Activated naive CD4-positive, alpha-beta T cell treated with anti-CD3 and anti-CD28 coated beads, Interleukin-2, amount 50 U/mL, for 72 hours (primary cell): ENCODE measurements at regions not wholly inside any gene's neighbourhood (a gene's known extent, or its start where the extent isn't known, plus 50 kb on each side); places are given as distances from the start of the nearest gene placed in this dataset.

Experiments used
- ATAC-seq, 2 donors: fragments of 150-1000 bp; cut with Tn5 transposase; 2 replicates each; pipeline ENCODE4 v1.10.0; 2021; ENCODE audit warnings: mild to moderate bottlenecking in 2 of 2, moderate library complexity in 2 of 2
- DNase-seq, 2 donors: peaks; one replicate each; pipeline ENCODE4 v3.0.0; 2021 to 2022; ENCODE audit warnings: low spot score in 2 of 2
- H3K27ac Mint-ChIP-seq, 2 donors: one replicate each; pipeline ENCODE4 v1.8.0; 2022; ENCODE audit warnings: mild to moderate bottlenecking in 2 of 2, mixed read lengths in 2 of 2
- H3K36me3 Mint-ChIP-seq, 2 donors: one replicate each; pipeline ENCODE4 v1.8.0; 2022; ENCODE audit warnings: mixed read lengths in 2 of 2
- H3K9me3 Mint-ChIP-seq, 2 donors: one replicate each; pipeline ENCODE4 v1.8.0; 2022; ENCODE audit warnings: mixed read lengths in 2 of 2

- Mint-ChIP-seq H3K9me3 (no peaks in the 10 kb centered on the region), H3K36me3 (no peaks in the 10 kb centered on the region), H3K27ac (no peak overlapping the region)
- DNase-seq, result no peak
- ATAC-seq, result no peak
Observed at GRCh38 chr6:40192516-40192915, 258.3 kb upstream of the MOCS1 start.

GRCh38 chr6:40188931-40189330, 254.7 kb upstream of the MOCS1 start:
- H3K36me3 Mint-ChIP-seq, result peaks cover 2 to 9% of the 10 kb centered on the region in 2 donors

DNA sequence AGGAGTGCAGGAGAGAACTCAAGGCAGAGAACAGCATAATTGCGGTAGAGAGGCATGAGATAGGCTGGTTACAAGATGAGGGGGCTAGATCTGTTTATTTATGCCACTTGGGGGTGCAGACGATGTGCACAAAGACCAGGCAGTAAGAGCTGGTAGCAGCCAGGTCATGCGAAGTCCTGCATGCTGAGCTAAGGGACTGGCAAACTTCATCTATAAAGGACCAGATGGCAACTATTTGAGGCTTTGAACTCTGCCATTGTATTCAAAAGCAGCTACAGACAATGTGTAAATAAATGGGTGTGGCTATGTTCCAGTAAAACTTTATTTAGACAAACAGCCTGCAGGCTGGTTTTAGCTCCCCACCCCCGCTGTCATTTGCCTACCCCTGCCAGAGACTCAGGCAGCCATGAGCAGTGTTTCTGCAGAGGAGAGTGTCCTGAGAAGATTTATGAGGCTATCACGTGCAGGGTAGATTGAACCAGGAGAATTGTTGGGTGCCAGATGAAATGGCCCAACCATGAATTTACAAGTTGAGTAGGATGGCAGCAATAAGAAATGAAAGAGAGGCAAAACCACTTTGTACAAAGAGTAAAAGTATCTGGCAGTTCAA, 253.4 kb upstream of the MOCS1 start:
- peaks cover 18 to 21% of the 10 kb centered on the region in 2 donors for H3K9me3 Mint-ChIP-seq
- no peak overlapping the region for H3K27ac Mint-ChIP-seq
- ATAC-seq, result no peak
- no peak for DNase-seq
- peaks cover 13 to 20% of the 10 kb centered on the region in 2 donors for H3K36me3 Mint-ChIP-seq

More at GRCh38 chr6:40188931-40189330, 254.7 kb upstream of the MOCS1 start:
- DNase-seq (no peak), ATAC-seq (no peak)
- peaks cover 8% of the 10 kb centered on the region in 2 donors for H3K9me3 Mint-ChIP-seq
- no peak overlapping the region for H3K27ac Mint-ChIP-seq

- Mint-ChIP-seq H3K9me3 (peaks cover 18 to 25% of the 10 kb centered on the region in 2 donors), H3K36me3 (peaks cover 13 to 20% of the 10 kb centered on the region in 2 donors), H3K27ac (no peak overlapping the region)
- ATAC-seq (no peak), DNase-seq (no peak)
Observed at GRCh38 chr6:40185486-40185885, 251.2 kb upstream of the MOCS1 start.

- peaks cover 18 to 25% of the 10 kb centered on the region in 2 donors for H3K9me3 Mint-ChIP-seq
- ATAC-seq, result no peak
- H3K27ac Mint-ChIP-seq, result no peak overlapping the region
- no peak for DNase-seq
- H3K36me3 Mint-ChIP-seq, result peaks cover 13 to 20% of the 10 kb centered on the region in 2 donors
Observed at GRCh38 chr6:40183902-40184301, 249.6 kb upstream of the MOCS1 start.

GRCh38 chr6:40181367-40181766, 247.1 kb upstream of the MOCS1 start:
- peaks cover 23 to 25% of the 10 kb centered on the region in 2 donors for H3K9me3 Mint-ChIP-seq
- no peak for DNase-seq
- H3K36me3 Mint-ChIP-seq, result peaks cover 13 to 20% of the 10 kb centered on the region in 2 donors
- no peak for ATAC-seq
- H3K27ac Mint-ChIP-seq, result no peak overlapping the region

DNA sequence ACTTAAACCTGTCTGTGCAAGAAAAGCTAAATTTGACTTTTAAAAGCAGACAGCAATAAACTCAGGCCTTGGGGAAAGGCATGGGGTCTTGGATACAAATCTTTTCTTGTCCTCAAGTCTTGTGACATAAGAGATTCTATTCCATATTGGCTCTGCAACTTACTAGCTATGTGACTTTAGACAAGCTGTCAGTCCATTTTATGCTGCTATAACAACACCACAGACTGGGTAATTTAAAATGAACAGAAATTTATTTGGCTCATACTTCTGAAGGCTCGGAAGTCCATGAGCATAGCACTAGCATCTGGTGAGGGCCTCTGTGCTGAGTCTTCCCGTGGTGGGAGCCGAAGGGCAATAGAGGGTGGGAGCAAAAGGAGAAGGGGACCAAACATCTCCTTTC, 246.0 kb upstream of the MOCS1 start:
- peaks cover 13 to 16% of the 10 kb centered on the region in 2 donors for H3K36me3 Mint-ChIP-seq
- ATAC-seq (no peak), DNase-seq (no peak)
- peaks cover 20 to 21% of the 10 kb centered on the region in 2 donors for H3K9me3 Mint-ChIP-seq
- no peak overlapping the region for H3K27ac Mint-ChIP-seq

GRCh38 chr6:40179496-40179895, 245.2 kb upstream of the MOCS1 start:
- no peak for ATAC-seq
- H3K27ac Mint-ChIP-seq, result no peak overlapping the region
- H3K36me3 Mint-ChIP-seq, result peaks cover 13 to 16% of the 10 kb centered on the region in 2 donors
- H3K9me3 Mint-ChIP-seq, result peaks cover 20 to 21% of the 10 kb centered on the region in 2 donors
- no peak for DNase-seq

DNA sequence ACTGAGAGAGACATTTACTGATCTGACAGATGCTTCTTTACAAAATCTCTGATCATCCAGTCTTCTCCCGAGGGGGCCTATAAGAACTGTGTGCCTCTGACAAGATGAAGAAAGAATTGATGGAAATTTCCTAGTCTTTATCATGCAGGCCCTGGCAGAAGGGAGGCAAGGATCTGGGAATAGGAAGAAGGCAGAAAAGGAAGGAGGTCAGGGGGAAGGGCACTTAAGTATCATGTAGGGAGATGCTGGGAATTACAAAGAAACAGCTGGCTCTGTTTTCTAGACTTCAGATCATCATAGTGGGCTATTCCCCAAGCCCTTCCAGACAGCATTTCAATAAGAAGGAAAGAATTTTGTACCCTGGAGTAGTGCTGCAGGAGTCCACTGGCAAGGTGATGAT, 243.3 kb upstream of the MOCS1 start:
- peaks cover 3 to 5% of the 10 kb centered on the region in 2 donors for H3K9me3 Mint-ChIP-seq
- no peaks in the 10 kb centered on the region for H3K36me3 Mint-ChIP-seq
- no peak overlapping the region for H3K27ac Mint-ChIP-seq
- ATAC-seq, result no peak
- no peak for DNase-seq

- Mint-ChIP-seq H3K9me3 (peaks cover 0 to 5% of the 10 kb centered on the region in 2 donors), H3K36me3 (no peaks in the 10 kb centered on the region), H3K27ac (no peak overlapping the region)
- ATAC-seq (no peak), DNase-seq (no peak)
Observed at GRCh38 chr6:40176152-40176551, 241.9 kb upstream of the MOCS1 start.

GRCh38 chr6:40172272-40172671, 238.0 kb upstream of the MOCS1 start:
- H3K36me3 Mint-ChIP-seq, result no peaks in the 10 kb centered on the region
- ATAC-seq (no peak), DNase-seq (no peak)
- H3K27ac Mint-ChIP-seq, result no peak overlapping the region
- H3K9me3 Mint-ChIP-seq, result peaks cover 0 to 5% of the 10 kb centered on the region in 2 donors

DNA sequence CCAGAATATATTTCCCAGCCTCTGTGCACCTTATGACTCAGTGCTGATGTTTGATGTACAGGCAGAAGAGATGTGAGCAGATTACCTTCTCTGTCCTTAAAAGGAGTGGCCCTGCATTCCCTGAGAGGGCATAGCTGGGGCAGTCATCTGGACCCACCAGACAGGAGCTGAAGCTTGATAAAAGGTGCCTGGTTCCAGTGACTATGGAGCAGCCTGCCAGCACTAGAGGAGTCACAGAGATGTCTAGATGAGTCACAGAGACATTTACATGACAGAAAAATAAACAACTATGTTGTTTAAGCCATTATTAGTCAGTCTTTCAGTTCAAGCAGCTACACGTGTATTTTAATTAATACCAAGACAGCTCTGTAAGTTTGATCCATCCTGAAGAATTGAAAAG, 237.1 kb upstream of the MOCS1 start:
- DNase-seq (no peak), ATAC-seq (no peak)
- H3K27ac Mint-ChIP-seq, result no peak overlapping the region
- peaks cover 0 to under 1% of the 10 kb centered on the region in 2 donors for H3K9me3 Mint-ChIP-seq
- no peaks in the 10 kb centered on the region for H3K36me3 Mint-ChIP-seq

DNA sequence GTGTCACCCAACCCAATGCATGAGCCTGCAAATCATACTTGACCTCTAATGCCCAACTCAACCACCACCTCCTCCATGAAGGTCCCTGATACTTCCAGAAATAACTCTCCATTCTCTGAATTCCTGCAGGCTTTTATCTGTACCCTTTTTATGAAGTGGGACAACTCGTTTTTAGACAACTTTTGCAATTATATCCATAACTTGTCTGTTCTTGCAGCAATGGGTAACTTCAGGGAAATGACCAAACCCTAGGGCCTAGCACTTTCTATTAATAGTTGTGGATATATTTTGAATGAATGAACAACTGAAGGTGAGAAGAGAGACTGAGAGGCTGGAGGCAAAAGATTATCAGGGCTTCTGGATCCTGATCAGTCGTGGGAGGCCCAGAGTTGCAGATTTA, 236.6 kb upstream of the MOCS1 start:
- Mint-ChIP-seq H3K9me3 (no peaks in the 10 kb centered on the region), H3K36me3 (no peaks in the 10 kb centered on the region), H3K27ac (no peak overlapping the region)
- DNase-seq (no peak), ATAC-seq (no peak)

- H3K36me3 Mint-ChIP-seq, result no peaks in the 10 kb centered on the region
- ATAC-seq (no peak), DNase-seq (no peak)
- no peak overlapping the region for H3K27ac Mint-ChIP-seq
- no peaks in the 10 kb centered on the region for H3K9me3 Mint-ChIP-seq
Observed at GRCh38 chr6:40169878-40170277, 235.6 kb upstream of the MOCS1 start.

DNA sequence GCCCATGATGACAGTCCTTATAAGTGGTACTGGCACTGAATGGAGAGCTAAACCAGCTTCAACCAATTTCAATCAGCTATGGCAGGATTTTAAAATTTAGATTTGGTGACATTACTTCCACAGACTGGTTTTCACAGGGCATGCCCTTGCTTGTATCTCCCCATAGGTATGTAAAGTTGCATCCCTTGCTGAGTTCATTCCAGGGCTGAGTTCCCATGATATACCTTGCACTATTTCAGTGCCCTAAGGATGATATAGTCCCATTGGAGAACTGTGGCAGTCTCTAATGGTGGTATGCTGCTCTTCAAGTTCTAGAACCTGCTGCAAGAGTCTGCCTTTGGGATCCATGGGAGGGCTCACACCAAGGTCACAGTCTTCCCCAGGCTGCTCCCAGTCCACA, 232.7 kb upstream of the MOCS1 start:
- H3K27ac Mint-ChIP-seq, result no peak overlapping the region
- no peak for DNase-seq
- H3K36me3 Mint-ChIP-seq, result no peaks in the 10 kb centered on the region
- ATAC-seq, result no peak
- H3K9me3 Mint-ChIP-seq, result no peaks in the 10 kb centered on the region

GRCh38 chr6:40165036-40165709, 230.9 kb upstream of the MOCS1 start:
- ATAC-seq (no peak), DNase-seq (no peak)
- Mint-ChIP-seq H3K27ac (no peak overlapping the region), H3K9me3 (no peaks in the 10 kb centered on the region), H3K36me3 (no peaks in the 10 kb centered on the region)

- H3K9me3 Mint-ChIP-seq, result no peaks in the 10 kb centered on the region
- DNase-seq (no peak), ATAC-seq (no peak)
- H3K36me3 Mint-ChIP-seq, result no peaks in the 10 kb centered on the region
- no peak overlapping the region for H3K27ac Mint-ChIP-seq
Observed at GRCh38 chr6:40164345-40164755, 230.1 kb upstream of the MOCS1 start.

- ATAC-seq, result no peak
- Mint-ChIP-seq H3K36me3 (no peaks in the 10 kb centered on the region), H3K27ac (no peak overlapping the region)
Observed at GRCh38 chr6:40163924-40164323, 229.7 kb upstream of the MOCS1 start.

More at GRCh38 chr6:40163924-40164323, 229.7 kb upstream of the MOCS1 start:
- no peak for DNase-seq
- H3K9me3 Mint-ChIP-seq, result no peaks in the 10 kb centered on the region
